Dermis microvascular lymphatic vessel endothelial cell (primary cell): ENCODE measurements at regions not wholly inside any gene's neighbourhood (a gene's known extent, or its start where the extent isn't known, plus 50 kb on each side); places are given as distances from the start of the nearest gene placed in this dataset.
"Not testable (repeated sequence)": the region's sequence is repeated elsewhere in the genome, so short reads cannot be mapped to it uniquely, and the experiment has no call there.

Source experiments
- DNase-seq, 2 donors: peaks; one replicate each; pipeline versions ENCODE4 v3.0.0 to v3.0.0-alpha.2; 2010; ENCODE audit warnings: low read depth in 2 of 2

DNA sequence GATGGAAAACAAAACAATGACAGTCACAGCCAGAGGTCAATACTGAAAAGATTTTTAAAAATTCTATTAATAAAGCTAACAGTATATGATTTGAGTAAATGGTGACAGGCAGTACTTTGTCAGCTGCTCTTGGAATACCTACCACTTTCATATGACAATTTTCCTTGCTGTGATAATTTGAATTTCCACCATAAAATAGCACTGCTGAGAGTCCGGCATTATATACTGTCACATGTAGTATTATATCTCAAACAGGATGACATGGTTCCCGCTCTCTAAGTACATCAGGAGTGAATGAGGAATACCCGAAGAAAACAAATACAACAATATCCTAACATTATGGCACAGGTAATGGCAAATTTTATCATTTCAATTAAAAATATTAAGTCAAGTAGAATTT lies 146.8 kb upstream of the TMPRSS15 start:
- DNase-seq, result no peak

GRCh38 chr21:18553786-18554185 lies 150.2 kb upstream of the TMPRSS15 start:
- DNase-seq, result no peak

GRCh38 chr21:18567770-18568169 lies 164.2 kb upstream of the TMPRSS15 start:
- DNase-seq, result not testable (repeated sequence)

GRCh38 chr21:18588001-18588662 lies 184.5 kb upstream of the TMPRSS15 start:
- DNase-seq, result no peak

- no peak for DNase-seq
These were observed 197.6 kb upstream of the TMPRSS15 start for GRCh38 chr21:18601146-18601545.

- no peak for DNase-seq
These were observed 199.1 kb upstream of the TMPRSS15 start for GRCh38 chr21:18602711-18603110.

DNA sequence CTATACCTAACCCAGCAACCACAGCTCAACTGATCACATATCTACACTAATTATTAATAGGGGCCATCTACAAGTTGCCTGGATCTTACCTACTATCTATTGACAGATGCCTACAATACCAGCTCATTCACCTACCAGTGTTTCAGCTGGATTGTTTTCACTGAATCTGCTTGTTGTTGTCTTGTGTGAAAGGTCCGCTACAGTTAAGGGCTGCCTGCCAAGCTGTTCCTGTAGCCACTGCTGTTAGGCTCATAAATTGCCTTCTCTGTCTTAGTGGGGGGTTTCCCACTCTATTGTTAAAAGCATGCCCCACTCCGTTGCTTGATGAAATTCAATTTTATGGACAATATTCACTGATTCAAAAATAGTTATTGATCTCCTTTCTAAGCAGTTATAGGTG lies 199.7 kb upstream of the TMPRSS15 start:
- DNase-seq, result no peak

DNA sequence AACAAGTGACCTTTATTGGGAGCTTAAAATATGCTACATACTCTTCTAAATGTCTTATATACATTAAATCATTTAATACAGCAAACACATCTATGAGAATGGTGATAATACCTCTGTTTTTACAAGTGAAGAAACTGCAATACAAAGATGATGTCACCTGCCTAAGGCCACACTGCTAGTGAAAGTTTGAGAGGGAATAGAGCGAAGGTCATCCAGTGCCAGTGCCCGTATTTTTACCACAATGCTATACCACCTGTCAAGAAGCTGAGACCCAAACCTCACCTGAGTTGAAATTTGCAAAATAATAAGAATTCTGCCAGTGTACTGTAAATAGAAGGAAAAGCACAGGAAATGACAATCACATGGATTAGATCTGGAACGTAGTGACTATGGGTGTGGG lies 200.4 kb upstream of the TMPRSS15 start:
- no peak for DNase-seq

- DNase-seq, result no peak
These were observed 204.6 kb upstream of the TMPRSS15 start for GRCh38 chr21:18608226-18608625.

DNA sequence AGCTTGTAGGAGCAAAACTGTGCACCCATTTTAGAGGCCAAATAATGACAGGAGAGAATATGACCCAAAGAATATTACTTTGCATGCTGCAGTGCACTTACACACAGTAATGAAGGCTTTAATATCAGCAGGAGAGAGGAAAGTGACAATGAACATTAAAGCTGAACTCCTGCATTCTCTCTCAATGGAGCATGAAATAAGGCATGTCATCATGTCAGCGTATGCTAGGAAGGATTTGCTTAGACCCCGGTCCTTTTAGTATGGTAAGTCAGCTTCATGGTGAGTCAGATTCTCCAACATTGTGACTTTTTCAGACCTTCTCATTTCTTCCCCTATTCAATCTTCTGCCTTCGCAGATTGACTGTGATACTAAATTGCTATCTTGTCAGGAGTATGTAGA lies 210.7 kb upstream of the TMPRSS15 start:
- no peak for DNase-seq

- no peak for DNase-seq
These were observed 213.7 kb upstream of the TMPRSS15 start for GRCh38 chr21:18617291-18617690.

- DNase-seq, result no peak
These were observed 216.9 kb upstream of the TMPRSS15 start for GRCh38 chr21:18620436-18620835.

- DNase-seq, result no peak
These were observed 218.8 kb upstream of the TMPRSS15 start for GRCh38 chr21:18622383-18622782.

DNA sequence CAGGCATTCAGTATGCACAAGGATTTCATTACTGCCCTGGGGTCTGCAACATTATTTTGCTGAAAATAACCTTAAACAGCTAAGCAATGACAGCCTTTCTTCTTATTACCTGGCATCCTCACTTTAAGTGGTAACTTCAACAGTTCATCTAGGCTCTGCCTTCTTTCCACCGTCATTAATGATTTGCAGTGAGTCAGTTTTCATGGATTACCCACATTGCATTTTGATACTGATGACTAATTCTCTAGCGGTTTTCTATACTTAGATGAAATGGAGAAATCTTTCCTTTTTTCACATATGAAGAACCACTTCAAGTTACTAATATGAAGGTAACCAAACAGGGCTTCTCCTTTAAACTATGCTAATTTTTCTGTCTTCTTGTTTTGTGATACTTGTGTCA lies 226.9 kb upstream of the TMPRSS15 start:
- no peak for DNase-seq

DNA sequence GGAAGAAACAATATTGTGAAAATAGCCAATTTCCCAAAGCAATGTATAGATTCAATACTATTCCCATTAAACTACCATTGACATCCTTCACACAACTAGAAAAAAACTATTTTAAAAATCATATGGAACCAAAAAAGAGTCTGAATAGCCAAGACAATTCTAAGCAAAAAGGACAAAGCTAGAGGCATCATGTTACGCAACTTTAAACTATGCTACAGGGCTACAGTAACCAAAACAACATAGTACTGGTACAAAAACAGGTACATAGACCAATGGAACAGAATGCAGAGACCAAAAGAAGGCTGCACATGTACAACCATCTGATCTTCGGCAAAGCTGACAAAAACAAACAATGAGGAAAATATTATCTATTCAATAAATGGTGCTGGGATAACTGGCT lies 233.3 kb upstream of the TMPRSS15 start:
- no peak for DNase-seq

GRCh38 chr21:18646116-18646515 lies 242.5 kb upstream of the TMPRSS15 start:
- no peak for DNase-seq

- no peak for DNase-seq
These were observed 252.3 kb upstream of the TMPRSS15 start for GRCh38 chr21:18655931-18656330.

- DNase-seq, result no peak
These were observed 258.3 kb upstream of the TMPRSS15 start for GRCh38 chr21:18661842-18662241.

DNA sequence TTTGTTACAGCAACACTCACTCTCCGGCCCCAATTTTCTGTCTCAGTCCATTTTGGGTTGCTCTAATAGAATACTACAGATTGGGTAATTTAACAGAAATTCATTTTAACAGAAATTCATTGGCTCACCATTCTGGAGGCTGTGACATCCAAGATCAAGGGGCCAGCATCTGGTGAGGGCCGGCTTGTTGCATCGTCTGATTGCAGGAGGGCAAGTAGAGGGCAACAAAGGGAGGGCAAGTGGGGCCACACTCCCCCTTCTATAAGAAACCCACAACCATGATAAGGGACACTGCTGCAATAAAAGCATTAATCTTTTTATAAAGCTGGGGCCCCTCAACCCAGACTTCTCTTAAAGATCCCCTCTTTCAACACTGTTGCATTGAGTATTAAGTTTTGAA lies 260.1 kb upstream of the TMPRSS15 start:
- no peak for DNase-seq

DNA sequence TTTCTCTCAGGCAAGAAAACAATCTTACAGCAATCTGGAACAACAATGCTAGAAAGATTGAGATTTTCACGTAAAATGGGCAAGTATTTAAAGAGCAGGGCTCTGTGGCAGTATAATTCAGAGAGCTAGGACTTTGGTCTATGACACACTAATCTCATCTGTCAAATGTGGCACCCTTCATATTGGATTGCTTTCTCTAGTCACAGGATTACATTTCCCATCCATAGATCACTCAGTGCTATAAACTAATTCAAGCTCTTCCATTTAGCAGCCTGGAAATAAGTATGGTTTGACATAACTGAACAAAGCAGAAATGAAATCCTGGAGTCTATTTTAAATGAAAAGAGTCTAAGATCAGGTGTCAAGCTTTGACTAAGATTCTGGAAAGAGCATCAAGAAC lies 263.1 kb upstream of the TMPRSS15 start:
- DNase-seq, result no peak

- DNase-seq, result no peak
These were observed 270.2 kb upstream of the TMPRSS15 start for GRCh38 chr21:18673789-18674188.

- no peak for DNase-seq
These were observed 274.0 kb upstream of the TMPRSS15 start for GRCh38 chr21:18677632-18678031.

DNA sequence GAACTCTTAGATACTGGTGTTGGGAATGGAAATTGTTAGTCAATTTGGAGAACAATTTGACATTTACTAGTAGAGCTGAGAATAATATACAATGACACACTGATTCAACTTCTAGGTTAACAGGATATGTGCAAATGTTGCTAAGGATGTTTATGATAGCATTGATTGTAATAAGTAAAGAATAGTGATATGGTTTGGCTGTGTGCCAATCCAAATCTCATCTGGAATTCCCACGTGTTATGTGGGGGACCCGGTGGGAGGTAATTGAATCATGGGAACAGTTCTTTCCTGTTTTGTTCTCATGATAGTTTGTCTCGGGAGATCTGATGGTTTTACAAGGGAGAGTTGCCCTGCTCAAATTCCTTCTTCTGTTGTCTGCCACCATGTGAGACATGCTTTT lies 302.4 kb upstream of the TMPRSS15 start:
- no peak for DNase-seq

- no peak for DNase-seq
These were observed 308.1 kb upstream of the TMPRSS15 start for GRCh38 chr21:18711662-18712061.
